ENCODE measurements at regions not wholly inside any gene's neighbourhood (a gene's known extent, or its start where the extent isn't known, plus 50 kb on each side); places are given as distances from the start of the nearest gene placed in this dataset.
A peak's percentile ranks its signal among the peaks of the same experiment; 100 is the strongest.

DNA sequence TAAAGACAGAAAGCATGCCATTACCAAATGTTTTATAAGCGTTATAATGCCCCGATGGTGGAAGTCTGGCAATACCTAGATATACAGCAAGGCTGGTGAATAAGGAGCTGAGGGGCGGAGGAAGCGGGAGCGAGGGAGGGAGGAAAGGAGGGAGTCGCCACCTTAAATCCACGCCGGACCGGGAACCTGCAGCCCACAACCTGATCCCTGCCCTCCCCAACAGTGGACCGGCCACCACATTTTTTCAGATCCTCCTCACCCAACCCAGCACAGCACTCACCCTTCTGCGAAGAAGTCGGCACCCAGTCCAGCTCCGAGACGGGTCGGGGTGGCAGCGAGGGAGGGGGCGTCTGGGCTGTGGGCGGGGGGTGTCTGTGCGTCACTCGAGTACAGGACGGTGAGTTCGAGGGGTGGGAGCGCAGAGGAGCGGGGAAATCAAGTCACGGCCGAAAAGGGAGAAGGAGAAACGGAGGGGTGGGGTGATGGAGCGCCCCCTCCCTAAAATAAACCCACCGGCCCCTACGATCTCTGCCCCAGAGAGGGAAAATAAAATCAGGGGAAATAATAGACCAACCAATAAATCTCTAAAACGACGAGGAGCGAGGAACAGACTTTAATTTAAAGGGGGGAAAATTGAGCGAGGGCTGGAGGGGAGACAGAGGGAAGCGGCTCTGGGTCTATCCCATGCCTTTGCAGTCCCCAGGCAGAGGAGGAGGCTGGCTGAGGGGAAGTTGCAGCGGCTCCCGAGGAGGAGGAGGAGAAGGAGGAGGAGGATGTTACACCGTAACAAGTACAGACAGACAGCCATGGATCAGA lies 96.5 kb upstream of the SERTAD2 start:
- H3K4me3 ChIP-seq (replicated peaks; ENCODE audit: low read depth, low read length): peak overlapping the region; percentile 75
- no peak for TF ChIP-seq CTCF (IDR thresholded peaks at IDR 0.05; ENCODE audit: low read depth, low read length, missing control alignments)
- no peak for DNase-seq (ENCODE audit: extremely low read depth, low read depth)

DNA sequence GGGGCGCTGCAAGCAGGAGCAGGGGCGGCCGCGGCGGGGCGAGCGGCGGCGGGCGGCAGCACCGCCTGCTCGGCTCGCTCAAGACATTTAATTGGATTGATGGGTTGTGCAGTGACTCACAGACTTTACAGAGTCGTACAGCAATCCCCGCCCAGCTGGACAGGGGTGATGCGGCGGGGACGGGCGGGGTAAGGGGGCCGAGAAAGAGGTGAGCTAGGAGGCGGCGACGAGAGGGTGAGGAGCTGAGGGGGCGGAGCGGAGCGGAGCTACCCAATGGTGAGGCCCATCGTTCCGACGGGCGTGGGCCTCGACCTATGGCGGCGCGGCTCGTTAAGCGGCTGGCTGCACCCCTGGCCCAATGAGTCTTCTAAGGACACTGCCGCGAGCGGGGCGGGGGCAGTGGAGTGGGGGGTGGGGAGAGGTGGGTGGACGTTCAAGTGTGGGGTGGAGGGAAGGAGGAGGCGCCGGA lies 97.1 kb upstream of the SERTAD2 start:
- DNase-seq (ENCODE audit: extremely low read depth, low read depth): peak; percentile 97
- TF ChIP-seq CTCF (IDR thresholded peaks at IDR 0.05; ENCODE audit: low read depth, low read length, missing control alignments): no peak
- H3K4me3 ChIP-seq (replicated peaks; ENCODE audit: low read depth, low read length): peak overlapping the region; percentile 75

- peak overlapping the region; percentile 47 for H3K4me3 ChIP-seq (replicated peaks; ENCODE audit: low read depth, low read length)
- TF ChIP-seq CTCF (IDR thresholded peaks at IDR 0.05; ENCODE audit: low read depth, low read length, missing control alignments): peak; percentile 22
- DNase-seq (ENCODE audit: extremely low read depth, low read depth): no peak
Measured at GRCh38 chr2:64751286-64752260, 97.9 kb upstream of the SERTAD2 start.

DNA sequence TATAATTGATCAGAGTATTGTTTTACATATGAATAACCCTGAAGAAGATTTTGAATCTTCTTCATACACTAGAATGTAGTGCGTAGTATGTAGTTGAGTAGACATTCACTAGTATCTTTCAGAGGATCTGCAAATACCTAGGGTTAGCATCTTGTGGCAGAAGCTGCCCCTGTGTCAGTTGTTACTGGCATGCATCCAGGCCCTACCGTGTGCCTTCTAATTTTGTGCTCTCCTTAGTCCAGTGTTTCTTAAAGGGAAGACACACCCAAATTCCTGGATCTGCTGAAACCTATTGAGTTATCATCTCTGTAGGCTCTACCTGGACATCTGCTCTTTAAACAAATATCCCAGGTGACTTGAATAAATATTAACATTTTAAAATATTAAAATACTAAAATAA lies 99.7 kb upstream of the SERTAD2 start:
- TF ChIP-seq CTCF (IDR thresholded peaks at IDR 0.05; ENCODE audit: low read depth, low read length, missing control alignments): no peak
- no peak for DNase-seq (ENCODE audit: extremely low read depth, low read depth)
- H3K4me3 ChIP-seq (replicated peaks; ENCODE audit: low read depth, low read length): no peak overlapping the region

- DNase-seq (ENCODE audit: extremely low read depth, low read depth): no peak
Measured at GRCh38 chr2:64754570-64754969, 100.9 kb upstream of the SERTAD2 start.

More at GRCh38 chr2:64754570-64754969, 100.9 kb upstream of the SERTAD2 start:
- no peak overlapping the region for H3K4me3 ChIP-seq (replicated peaks; ENCODE audit: low read depth, low read length)
- TF ChIP-seq CTCF (IDR thresholded peaks at IDR 0.05; ENCODE audit: low read depth, low read length, missing control alignments): no peak

Measured in HFF-Myc (cell line).